Type B pancreatic cell (in vitro differentiated cells): ENCODE measurements at regions not wholly inside any gene's neighbourhood (a gene's known extent, or its start where the extent isn't known, plus 50 kb on each side); places are given as distances from the start of the nearest gene placed in this dataset.
"Not testable (repeated sequence)": the region's sequence is repeated elsewhere in the genome, so short reads cannot be mapped to it uniquely, and the experiment has no call there.

ENCODE experiments used
- DNase-seq: peaks from one replicate; pipeline ENCODE4 v3.0.0; 2021; ENCODE audit warnings: mixed read lengths; ENCODE audit not compliant: unreplicated experiment; ENCODE audit errors: extremely low spot score
- H3K27ac Mint-ChIP-seq: 2 replicates; pipeline ENCODE4 v1.8.0; 2021; ENCODE audit warnings: mild to moderate bottlenecking, mixed read lengths
- H3K27me3 Mint-ChIP-seq: 2 replicates; pipeline ENCODE4 v1.8.0; 2021; ENCODE audit warnings: mixed read lengths
- H3K36me3 Mint-ChIP-seq: 2 replicates; pipeline ENCODE4 v1.8.0; 2021; ENCODE audit warnings: mixed read lengths
- H3K4me1 Mint-ChIP-seq: one replicate; pipeline ENCODE4 v1.8.0; 2021; ENCODE audit warnings: mixed read lengths; ENCODE audit not compliant: unreplicated experiment
- H3K4me3 Mint-ChIP-seq: 2 replicates; pipeline ENCODE4 v1.8.0; 2021; ENCODE audit warnings: mild to moderate bottlenecking, mixed read lengths
- H3K9me3 Mint-ChIP-seq: 2 replicates; pipeline ENCODE4 v1.8.0; 2021; ENCODE audit warnings: mixed read lengths
- CTCF ChIP-seq: fragments of 200-600 bp; sonication (generic); conservative IDR thresholded peaks from 2 replicates; pipeline ENCODE4 v1.5.0; 2021; ENCODE audit warnings: antibody characterized with exemption, mild to moderate bottlenecking

GRCh38 chr20:40006168-40006860, 682.7 kb downstream of the MAFB start:
- H3K4me3 Mint-ChIP-seq = peak overlapping the region; percentile 27
- TF ChIP-seq CTCF = no peak
- no peak for DNase-seq
- peaks cover 2% of the 10 kb centered on the region for H3K9me3 Mint-ChIP-seq
- H3K4me1 Mint-ChIP-seq = peaks cover 29% of the 10 kb centered on the region
- H3K27me3 Mint-ChIP-seq = no peaks in the 10 kb centered on the region
- no peaks in the 10 kb centered on the region for H3K36me3 Mint-ChIP-seq
- H3K27ac Mint-ChIP-seq = peak overlapping the region; percentile 4

- not testable (repeated sequence) for DNase-seq, H3K27ac Mint-ChIP-seq, H3K9me3 Mint-ChIP-seq, H3K27me3 Mint-ChIP-seq, H3K4me3 Mint-ChIP-seq, H3K36me3 Mint-ChIP-seq
- H3K4me1 Mint-ChIP-seq = peaks cover 24% of the 10 kb centered on the region
These were observed 684.9 kb downstream of the MAFB start for GRCh38 chr20:40004092-40004491.

- Mint-ChIP-seq H3K9me3 (peaks cover 11% of the 10 kb centered on the region), H3K36me3 (no peaks in the 10 kb centered on the region), H3K4me1 (no peaks in the 10 kb centered on the region)
These were observed 695.3 kb downstream of the MAFB start for GRCh38 chr20:39993742-39994141.

GRCh38 chr20:39990692-39991091, 698.3 kb downstream of the MAFB start:
- H3K4me1 Mint-ChIP-seq = peaks cover 13% of the 10 kb centered on the region
- no peak for TF ChIP-seq CTCF
- no peaks in the 10 kb centered on the region for H3K36me3 Mint-ChIP-seq
- DNase-seq = no peak
- H3K27ac Mint-ChIP-seq = no peak overlapping the region
- H3K9me3 Mint-ChIP-seq = peaks cover 4% of the 10 kb centered on the region
- H3K27me3 Mint-ChIP-seq = no peaks in the 10 kb centered on the region
- no peak overlapping the region for H3K4me3 Mint-ChIP-seq

More at GRCh38 chr20:39993742-39994141, 695.3 kb downstream of the MAFB start:
- no peak for TF ChIP-seq CTCF
- no peak overlapping the region for H3K27ac Mint-ChIP-seq
- H3K27me3 Mint-ChIP-seq = no peaks in the 10 kb centered on the region
- no peak overlapping the region for H3K4me3 Mint-ChIP-seq
- DNase-seq = no peak

- H3K4me1 Mint-ChIP-seq = peaks cover 19% of the 10 kb centered on the region
- no peak for TF ChIP-seq CTCF
- H3K9me3 Mint-ChIP-seq = peaks cover 4% of the 10 kb centered on the region
- no peaks in the 10 kb centered on the region for H3K27me3 Mint-ChIP-seq
- DNase-seq = no peak
- H3K4me3 Mint-ChIP-seq = no peak overlapping the region
- H3K36me3 Mint-ChIP-seq = no peaks in the 10 kb centered on the region
- no peak overlapping the region for H3K27ac Mint-ChIP-seq
These were observed 700.0 kb downstream of the MAFB start for GRCh38 chr20:39988991-39989390.

- Mint-ChIP-seq H3K4me3 (peak overlapping the region; percentile 24), H3K27me3 (no peaks in the 10 kb centered on the region), H3K27ac (peak overlapping the region; percentile 73), H3K36me3 (no peaks in the 10 kb centered on the region), H3K4me1 (peaks cover 19% of the 10 kb centered on the region), H3K9me3 (peaks cover 4% of the 10 kb centered on the region)
- no peak for TF ChIP-seq CTCF
- DNase-seq = no peak
These were observed 702.7 kb downstream of the MAFB start for GRCh38 chr20:39986173-39986904.
